Right ventricle myocardium inferior (tissue), 1 donor: ENCODE measurements at regions not wholly inside any gene's neighbourhood (a gene's known extent, or its start where the extent isn't known, plus 50 kb on each side); places are given as distances from the start of the nearest gene placed in this dataset.
A peak's percentile ranks its signal among the peaks of the same experiment; 100 is the strongest.

Experiments used
- ATAC-seq: fragments of 200-7000 bp; cut with Tn5 transposase; one replicate; pipeline ENCODE4 v1.9.1; 2020; ENCODE audit warnings: mild to moderate bottlenecking, moderate library complexity
- DNase-seq: peaks from one replicate; pipeline ENCODE4 v3.0.0; 2021; ENCODE audit errors: missing footprints
- intact Hi-C: fragments of 100-400 bp; cut with DNase I; formaldehyde crosslinking; loops from one replicate; pipeline ENCODE4 v1.11.0; 2022
- donor health status: DM: no; HTN: yes; CAD: no; lungs with severe emphysema.

GRCh38 chr6:149170564-149171452 is 146.7 kb upstream of the TAB2 start:
- peak; percentile 86 for ATAC-seq
- intact Hi-C loops = no loop called here
- no peak for DNase-seq

- ATAC-seq = no peak
- DNase-seq = no peak
- intact Hi-C loops = no loop called here
Measured at GRCh38 chr6:149173222-149173621, 144.3 kb upstream of the TAB2 start.

- intact Hi-C loops = no loop called here
- no peak for DNase-seq
Measured at GRCh38 chr6:149174962-149175361, 142.6 kb upstream of the TAB2 start.

GRCh38 chr6:149176971-149177667 is 140.4 kb upstream of the TAB2 start:
- no peak for ATAC-seq
- intact Hi-C loops = no loop called here
- no peak for DNase-seq

More at GRCh38 chr6:149174962-149175361, 142.6 kb upstream of the TAB2 start:
- ATAC-seq = no peak

- intact Hi-C loops = no loop called here
- ATAC-seq (no peak), DNase-seq (no peak)
Measured at GRCh38 chr6:149179431-149179830, 138.1 kb upstream of the TAB2 start.

GRCh38 chr6:149181304-149181703 is 136.2 kb upstream of the TAB2 start:
- ATAC-seq (no peak), DNase-seq (no peak)
- intact Hi-C loops = no loop called here

- peak; percentile 72 for ATAC-seq
- intact Hi-C loops = no loop called here
- DNase-seq = no peak
Measured at GRCh38 chr6:149182262-149182661, 135.2 kb upstream of the TAB2 start.

GRCh38 chr6:149184523-149184922 is 133.0 kb upstream of the TAB2 start:
- no peak for ATAC-seq
- intact Hi-C loops = no loop called here
- DNase-seq = no peak

- ATAC-seq = no peak
- intact Hi-C loops = no loop called here
- DNase-seq = no peak
Measured at GRCh38 chr6:149185799-149186357, 131.6 kb upstream of the TAB2 start.

- DNase-seq (no peak), ATAC-seq (no peak)
- intact Hi-C loops = no loop called here
Measured at GRCh38 chr6:149186873-149187272, 130.6 kb upstream of the TAB2 start.

- no peak for ATAC-seq
- intact Hi-C loops = no loop called here
- DNase-seq = peak; percentile 83
Measured at GRCh38 chr6:149190224-149190831, 127.2 kb upstream of the TAB2 start.

GRCh38 chr6:149194820-149195558 is 122.5 kb upstream of the TAB2 start:
- intact Hi-C loops = no loop called here
- no peak for ATAC-seq
- DNase-seq = no peak

GRCh38 chr6:149196091-149196490 is 121.4 kb upstream of the TAB2 start:
- ATAC-seq (peak; percentile 37), DNase-seq (no peak)
- intact Hi-C loops = no loop called here

GRCh38 chr6:149197482-149197881 is 120.0 kb upstream of the TAB2 start:
- no peak for DNase-seq
- intact Hi-C loops = no loop called here
- no peak for ATAC-seq

GRCh38 chr6:149198265-149198664 is 119.2 kb upstream of the TAB2 start:
- intact Hi-C loops = no loop called here
- DNase-seq = no peak
- ATAC-seq = no peak

- no peak for DNase-seq
- no peak for ATAC-seq
- intact Hi-C loops = no loop called here
Measured at GRCh38 chr6:149200282-149200945, 117.1 kb upstream of the TAB2 start.

- DNase-seq = no peak
- no peak for ATAC-seq
Measured at GRCh38 chr6:149201068-149201655, 116.3 kb upstream of the TAB2 start.

GRCh38 chr6:149202100-149202499 is 115.4 kb upstream of the TAB2 start:
- intact Hi-C loops = no loop called here
- DNase-seq (no peak), ATAC-seq (no peak)

More at GRCh38 chr6:149201068-149201655, 116.3 kb upstream of the TAB2 start:
- intact Hi-C loops = no loop called here
